ENCODE measurements at regions not wholly inside any gene's neighbourhood (a gene's known extent, or its start where the extent isn't known, plus 50 kb on each side); places are given as distances from the start of the nearest gene placed in this dataset.

DNA sequence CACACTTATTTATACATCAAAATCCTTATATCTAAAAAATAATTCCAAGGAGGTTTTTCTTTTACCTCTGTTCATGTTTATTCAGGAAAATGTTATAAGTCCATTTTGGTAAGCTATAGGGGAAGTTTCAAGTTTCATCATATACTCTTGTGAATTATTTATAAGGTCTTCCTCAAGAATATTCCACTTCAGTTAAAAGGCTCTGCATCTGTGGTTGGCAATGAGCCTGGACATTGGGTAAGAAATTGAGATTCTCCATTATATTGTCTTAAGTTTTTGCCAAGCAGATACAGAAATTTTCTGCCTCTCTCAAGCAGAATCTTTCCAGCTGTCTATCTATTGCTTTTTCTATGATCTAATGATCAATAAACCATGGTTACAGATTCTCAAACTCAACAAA, 641.9 kb downstream of the NLGN4X start:
- Mint-ChIP-seq H3K4me1 (no peaks in the 10 kb centered on the region), H3K36me3 (no peaks in the 10 kb centered on the region), H3K9me3 (peaks cover 0 to 10% (median 2%) of the 10 kb centered on the region in 9 donors), H3K27me3 (no peaks in the 10 kb centered on the region), H3K4me3 (no peak overlapping the region), H3K27ac (no peak overlapping the region)
- POLR2A ChIA-PET: no interaction called here
- ATAC-seq: no peak
- DNase-seq: no peak

DNA sequence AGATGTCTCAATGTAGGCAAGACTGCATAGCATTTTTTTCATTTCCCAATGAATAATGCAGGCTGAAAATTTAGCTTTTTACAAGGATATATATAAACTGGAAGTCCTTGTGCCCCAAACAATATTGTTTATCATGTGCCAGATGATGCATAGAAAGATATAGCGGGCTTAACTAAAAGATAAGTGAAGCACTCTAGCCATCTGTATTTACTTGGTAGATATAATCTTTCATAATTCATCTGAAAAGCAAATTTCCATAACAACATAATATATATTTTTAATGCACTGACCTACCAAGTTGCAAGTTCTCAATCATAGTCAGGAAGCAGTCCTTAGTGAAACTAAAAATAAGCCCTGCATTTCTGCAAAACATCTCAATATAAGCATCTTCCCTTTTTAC, 653.3 kb downstream of the NLGN4X start:
- ATAC-seq: no peak

DNA sequence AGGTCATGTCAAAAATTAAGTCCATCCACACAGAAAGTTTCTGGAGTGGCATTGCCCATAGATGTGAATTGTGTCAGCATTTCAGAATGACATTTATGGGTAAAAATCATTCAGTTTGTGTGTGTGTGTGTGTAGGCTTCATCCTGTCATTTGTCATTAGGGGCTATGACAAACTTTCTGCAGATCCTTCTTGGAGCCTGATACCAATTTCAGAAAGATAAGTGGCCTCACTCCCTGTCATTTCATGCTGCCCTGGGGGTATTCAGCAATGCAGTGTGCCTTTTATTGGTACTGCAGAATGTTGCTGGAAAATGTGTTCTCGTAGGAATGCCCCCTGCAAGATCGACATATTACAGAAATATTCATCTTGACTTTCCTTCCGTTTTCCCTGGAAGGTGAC, 659.7 kb downstream of the NLGN4X start:
- no peaks in the 10 kb centered on the region for H3K4me1 Mint-ChIP-seq
- no peaks in the 10 kb centered on the region for H3K27me3 Mint-ChIP-seq
- DNase-seq (no peak), ATAC-seq (no peak)
- peaks cover 0 to 3% (median 0%) of the 10 kb centered on the region in 9 donors for H3K9me3 Mint-ChIP-seq
- POLR2A ChIA-PET: no interaction called here
- no peak overlapping the region for H3K4me3 Mint-ChIP-seq
- no peak overlapping the region for H3K27ac Mint-ChIP-seq
- no peaks in the 10 kb centered on the region for H3K36me3 Mint-ChIP-seq

More for the DNA sequence above, 653.3 kb downstream of the NLGN4X start:
- DNase-seq: no peak
- H3K4me3 Mint-ChIP-seq: no peak overlapping the region
- H3K36me3 Mint-ChIP-seq: no peaks in the 10 kb centered on the region
- H3K4me1 Mint-ChIP-seq: no peaks in the 10 kb centered on the region
- no peak overlapping the region for H3K27ac Mint-ChIP-seq
- H3K9me3 Mint-ChIP-seq: peaks cover 0 to 2% (median 0%) of the 10 kb centered on the region in 9 donors
- no peaks in the 10 kb centered on the region for H3K27me3 Mint-ChIP-seq
- POLR2A ChIA-PET: no interaction called here

DNA sequence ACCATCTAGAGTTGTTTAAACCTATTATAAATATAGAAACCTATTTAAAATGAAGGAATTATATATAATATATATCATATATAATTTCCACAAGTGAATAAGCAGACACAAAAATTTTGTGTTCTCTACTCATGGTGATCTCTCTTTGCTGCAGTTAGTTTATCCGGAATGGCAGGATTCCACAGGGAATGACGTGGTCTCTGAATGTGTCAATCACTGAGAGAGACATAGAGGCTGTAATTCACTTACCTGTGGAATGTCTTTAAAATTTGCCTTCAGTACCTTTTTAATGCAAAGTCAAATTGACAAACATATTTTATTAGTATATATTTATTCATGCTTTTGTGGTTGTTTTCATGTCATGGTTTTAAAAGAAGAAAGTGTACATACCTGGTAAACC, 669.3 kb downstream of the NLGN4X start:
- H3K27me3 Mint-ChIP-seq: no peaks in the 10 kb centered on the region
- no peak for ATAC-seq

DNA sequence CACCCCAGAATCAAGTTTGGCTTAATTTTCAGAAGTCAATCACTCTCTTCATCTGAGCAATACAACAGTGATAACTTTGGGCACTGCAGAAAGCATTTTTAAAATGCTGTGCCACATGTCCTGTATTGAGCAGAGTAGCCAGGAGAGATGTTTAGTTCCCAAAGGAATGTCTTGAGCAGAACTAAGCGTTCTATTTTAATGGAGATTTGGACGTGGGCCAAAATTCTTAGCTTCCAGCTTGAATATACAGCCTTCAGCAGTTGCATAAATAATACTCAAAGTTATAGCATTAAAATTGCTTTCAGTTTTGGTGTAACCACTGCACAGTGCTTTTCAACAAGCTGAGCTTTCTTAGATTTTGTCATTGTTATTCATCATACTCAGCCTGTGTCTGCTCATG, 679.2 kb downstream of the NLGN4X start:
- H3K4me3 Mint-ChIP-seq: no peak overlapping the region
- no peak for ATAC-seq
- peaks cover 0 to 28% (median 8%) of the 10 kb centered on the region in 9 donors for H3K9me3 Mint-ChIP-seq
- H3K27me3 Mint-ChIP-seq: no peaks in the 10 kb centered on the region
- H3K36me3 Mint-ChIP-seq: peaks cover 0 to 13% (median 0%) of the 10 kb centered on the region in 3 donors
- no peak overlapping the region for H3K27ac Mint-ChIP-seq
- no peak for DNase-seq
- POLR2A ChIA-PET: no interaction called here
- no peaks in the 10 kb centered on the region for H3K4me1 Mint-ChIP-seq

More for the DNA sequence above, 669.3 kb downstream of the NLGN4X start:
- POLR2A ChIA-PET: no interaction called here
- Mint-ChIP-seq H3K27ac (no peak overlapping the region), H3K4me3 (no peak overlapping the region), H3K9me3 (peaks cover 0 to 30% (median 12%) of the 10 kb centered on the region in 9 donors), H3K4me1 (no peaks in the 10 kb centered on the region), H3K36me3 (peaks cover 0 to 12% (median 0%) of the 10 kb centered on the region in 3 donors)
- DNase-seq: no peak

DNA sequence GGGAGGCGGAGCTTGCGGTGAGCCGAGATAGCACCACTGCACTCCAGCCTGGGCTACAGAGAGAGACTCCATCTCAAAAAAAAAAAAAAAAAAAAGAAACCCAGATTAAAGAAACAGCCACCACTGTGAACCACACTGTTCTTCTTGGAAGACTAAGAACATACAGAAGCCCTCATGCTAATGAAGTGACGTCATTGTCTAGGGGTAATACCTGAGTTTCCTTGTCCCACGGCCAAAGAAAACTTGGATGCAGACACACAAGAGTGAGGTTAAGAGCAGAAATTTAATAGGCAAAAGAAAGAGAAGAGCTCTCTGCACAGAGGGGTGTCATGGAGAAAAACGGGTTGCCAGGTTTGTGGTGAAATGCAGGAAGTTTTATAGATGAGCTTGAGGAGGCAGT, 691.6 kb downstream of the NLGN4X start:
- POLR2A ChIA-PET: no interaction called here
- ATAC-seq: no peak
- Mint-ChIP-seq H3K27me3 (no peaks in the 10 kb centered on the region), H3K4me3 (no peak overlapping the region), H3K9me3 (peaks cover 0 to 18% (median 5%) of the 10 kb centered on the region in 9 donors), H3K4me1 (no peaks in the 10 kb centered on the region), H3K27ac (no peak overlapping the region), H3K36me3 (no peaks in the 10 kb centered on the region)
- DNase-seq: no peak

DNA sequence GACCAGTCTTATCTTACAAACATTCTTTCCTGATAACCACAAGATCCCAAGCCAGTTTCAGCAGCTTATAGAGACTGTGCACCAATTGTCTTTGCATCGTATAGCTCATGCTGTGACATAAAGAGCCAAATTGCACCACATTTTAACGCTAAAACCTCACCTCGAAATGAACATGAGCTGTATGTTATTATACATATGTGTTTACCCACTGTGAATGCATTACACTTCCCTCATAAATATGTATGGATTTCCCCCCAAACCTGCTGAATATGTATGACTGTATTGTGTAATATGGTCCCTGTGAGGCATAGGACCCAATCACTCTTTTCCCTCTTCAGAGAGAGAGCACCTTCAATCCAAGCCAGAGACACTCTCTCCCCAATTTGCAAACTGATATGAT, 692.4 kb downstream of the NLGN4X start:
- Mint-ChIP-seq H3K27ac (no peak overlapping the region), H3K4me1 (no peaks in the 10 kb centered on the region), H3K4me3 (no peak overlapping the region), H3K27me3 (no peaks in the 10 kb centered on the region), H3K36me3 (no peaks in the 10 kb centered on the region), H3K9me3 (peaks cover 0 to 18% (median 6%) of the 10 kb centered on the region in 9 donors)
- ATAC-seq (no peak), DNase-seq (no peak)
- POLR2A ChIA-PET: no interaction called here

DNA sequence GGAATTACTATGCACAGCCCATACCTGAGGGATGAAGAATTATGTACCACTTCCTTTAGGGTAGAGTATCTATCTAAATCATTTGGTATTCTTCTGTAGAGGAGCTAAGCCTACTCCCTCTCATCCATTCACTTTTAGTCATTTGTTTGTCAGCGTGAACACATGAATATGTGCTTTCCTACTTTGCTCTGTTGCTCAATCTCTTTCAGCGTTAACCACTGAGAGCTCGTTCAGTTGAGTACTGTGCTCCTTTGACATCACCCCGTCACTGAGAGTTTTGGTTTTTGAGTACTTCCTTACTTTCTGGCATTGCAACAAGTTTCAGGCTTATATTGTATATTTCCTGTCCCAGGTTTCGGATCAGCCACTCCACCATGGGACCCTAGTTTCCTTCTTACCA, 700.6 kb downstream of the NLGN4X start:
- no peak overlapping the region for H3K27ac Mint-ChIP-seq
- no peak for ATAC-seq
- DNase-seq: no peak
- POLR2A ChIA-PET: no interaction called here
- no peaks in the 10 kb centered on the region for H3K4me1 Mint-ChIP-seq
- H3K9me3 Mint-ChIP-seq: peaks cover 2 to 24% (median 6%) of the 10 kb centered on the region in 9 donors
- no peaks in the 10 kb centered on the region for H3K36me3 Mint-ChIP-seq
- H3K4me3 Mint-ChIP-seq: no peak overlapping the region
- H3K27me3 Mint-ChIP-seq: peaks cover 0 to 2% (median 0%) of the 10 kb centered on the region in 5 donors

DNA sequence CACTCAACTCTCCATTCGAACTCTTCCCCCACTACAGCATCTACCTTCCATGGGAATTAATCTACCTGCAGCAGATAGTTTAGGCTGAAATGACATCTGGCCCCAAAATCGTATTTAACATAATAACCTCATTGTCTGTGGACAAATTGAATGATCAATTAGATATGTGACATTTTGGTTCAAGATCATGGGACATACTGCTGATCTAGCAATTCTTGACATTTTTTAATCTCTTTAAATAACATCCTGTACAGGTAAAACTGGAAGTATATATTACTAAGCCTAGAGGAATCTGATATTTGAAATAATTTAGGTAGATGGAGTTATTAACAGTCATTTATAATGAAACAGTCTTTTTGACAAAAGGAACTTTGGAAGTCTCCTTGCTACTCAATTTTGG, 702.5 kb downstream of the NLGN4X start:
- no peak overlapping the region for H3K27ac Mint-ChIP-seq
- POLR2A ChIA-PET: no interaction called here
- DNase-seq (no peak), ATAC-seq (no peak)
- no peaks in the 10 kb centered on the region for H3K4me1 Mint-ChIP-seq
- H3K36me3 Mint-ChIP-seq: no peaks in the 10 kb centered on the region
- no peak overlapping the region for H3K4me3 Mint-ChIP-seq
- peaks cover 2 to 16% (median 9%) of the 10 kb centered on the region in 9 donors for H3K9me3 Mint-ChIP-seq
- peaks cover 0 to 2% (median 0%) of the 10 kb centered on the region in 5 donors for H3K27me3 Mint-ChIP-seq

DNA sequence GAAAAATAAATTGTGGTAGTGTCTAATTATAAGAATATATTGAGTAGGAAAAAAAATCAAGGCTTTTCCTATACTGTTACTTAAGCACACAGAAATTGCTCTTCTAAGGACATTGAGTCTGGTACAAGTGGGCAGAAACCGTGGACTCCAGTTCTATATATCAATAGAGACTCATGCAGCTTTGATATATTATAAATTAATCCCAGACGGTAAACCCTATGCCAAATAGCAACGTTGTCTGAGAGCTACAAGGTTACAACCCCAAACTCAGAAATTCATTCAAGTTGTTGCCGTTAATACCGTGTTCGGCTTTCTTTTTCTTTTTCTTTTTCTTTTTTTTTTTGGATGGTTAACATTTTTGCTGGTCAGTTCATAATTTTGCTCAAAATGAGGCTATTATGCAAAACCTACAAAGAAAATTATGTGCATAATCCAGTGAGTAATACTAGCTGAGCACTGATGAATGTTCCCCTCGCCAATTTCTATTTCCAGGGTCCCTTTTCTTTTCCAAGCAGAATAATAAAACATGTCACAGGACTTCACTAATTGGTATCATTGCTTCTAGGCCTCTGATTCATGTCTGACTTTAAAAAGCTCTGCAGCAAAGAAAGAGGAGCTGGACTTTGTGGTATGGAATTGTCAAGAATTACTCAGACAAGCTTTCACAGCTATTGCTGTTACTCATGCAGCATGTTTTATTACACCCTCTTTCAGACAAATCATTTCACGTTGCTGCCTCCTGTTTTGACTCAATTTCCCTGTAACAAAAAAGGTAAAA, 737.7 kb downstream of the NLGN4X start:
- Mint-ChIP-seq H3K27ac (no peak overlapping the region), H3K9me3 (peaks cover 0 to 23% (median 2%) of the 10 kb centered on the region in 9 donors), H3K4me1 (no peaks in the 10 kb centered on the region), H3K27me3 (no peaks in the 10 kb centered on the region), H3K36me3 (no peaks in the 10 kb centered on the region), H3K4me3 (no peak overlapping the region)
- POLR2A ChIA-PET: no interaction called here
- ATAC-seq (no peak), DNase-seq (no peak)

DNA sequence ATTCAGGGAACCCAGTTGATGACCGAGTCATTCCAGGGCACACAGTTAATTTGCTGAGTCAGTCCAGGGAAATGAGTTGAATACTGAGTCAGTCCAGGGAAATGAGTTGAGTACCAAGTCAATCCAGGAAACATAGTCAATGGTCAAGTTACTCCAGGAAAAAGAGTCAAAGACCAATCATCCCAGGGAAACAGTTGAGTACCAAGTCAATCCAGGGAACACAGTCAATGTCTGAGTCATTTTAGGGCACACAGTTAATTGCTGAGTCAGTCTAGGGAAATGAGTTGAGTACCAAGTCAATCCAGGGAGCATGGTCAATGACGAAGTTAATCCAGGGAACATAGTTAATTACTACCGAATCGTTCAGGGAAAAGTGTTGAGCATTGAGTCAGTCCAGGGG, 754.4 kb downstream of the NLGN4X start:
- peaks cover 0 to 33% (median 8%) of the 10 kb centered on the region in 9 donors for H3K9me3 Mint-ChIP-seq
- POLR2A ChIA-PET: no interaction called here
- H3K4me3 Mint-ChIP-seq: no peak overlapping the region
- peaks cover 0 to 8% (median 0%) of the 10 kb centered on the region in 3 donors for H3K36me3 Mint-ChIP-seq
- no peak overlapping the region for H3K27ac Mint-ChIP-seq
- no peak for ATAC-seq
- H3K4me1 Mint-ChIP-seq: no peaks in the 10 kb centered on the region
- no peak for DNase-seq
- H3K27me3 Mint-ChIP-seq: no peaks in the 10 kb centered on the region

DNA sequence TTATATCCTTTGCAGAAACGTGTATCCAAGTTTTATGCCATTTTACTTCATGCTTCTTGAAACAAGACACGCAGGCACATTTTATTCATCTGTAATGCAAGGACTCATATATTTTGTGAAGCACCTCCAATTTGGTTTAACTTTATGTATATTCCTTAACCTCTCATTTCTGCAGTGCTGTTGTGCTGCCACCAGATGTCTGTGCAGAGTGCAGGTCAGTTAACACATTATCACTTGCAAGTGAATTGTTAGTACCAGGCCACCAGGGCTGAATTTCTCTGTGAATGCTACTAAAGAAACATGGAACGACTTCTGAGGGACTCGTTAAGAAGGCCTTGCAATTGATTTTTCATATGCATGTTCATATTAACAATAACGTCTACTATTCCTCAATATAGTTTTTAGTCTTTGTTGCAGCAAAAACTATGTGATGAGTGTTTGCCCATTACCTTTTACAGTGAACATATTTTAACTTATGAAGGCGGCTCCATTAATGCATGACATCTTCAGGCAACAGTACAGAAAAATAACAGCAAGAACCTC, 770.3 kb downstream of the NLGN4X start:
- no peak for ATAC-seq
- DNase-seq: no peak
- POLR2A ChIA-PET: no interaction called here
- Mint-ChIP-seq H3K4me1 (no peaks in the 10 kb centered on the region), H3K9me3 (peaks cover 0 to 29% (median 4%) of the 10 kb centered on the region in 9 donors), H3K27ac (no peak overlapping the region), H3K27me3 (no peaks in the 10 kb centered on the region), H3K36me3 (no peaks in the 10 kb centered on the region), H3K4me3 (no peak overlapping the region)

DNA sequence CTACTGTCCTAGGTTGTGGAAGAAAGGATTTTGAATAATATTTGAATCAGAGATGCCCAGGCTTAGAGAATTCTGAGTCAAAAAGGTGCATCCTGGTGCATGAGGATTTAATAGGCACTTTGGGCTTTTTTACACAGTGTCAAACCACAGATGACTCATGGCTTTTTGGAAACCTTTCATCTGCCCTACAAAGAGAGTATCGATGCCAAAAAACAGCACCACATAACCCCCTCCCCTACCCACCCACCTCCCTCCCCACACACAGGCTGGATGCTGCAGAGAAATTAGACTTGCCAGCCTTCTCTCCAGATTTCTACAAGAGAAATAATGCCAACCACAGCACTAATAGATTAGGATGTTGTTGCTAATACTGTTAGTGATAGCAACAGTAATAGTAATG, 779.3 kb downstream of the NLGN4X start:
- H3K27me3 Mint-ChIP-seq: no peaks in the 10 kb centered on the region
- H3K27ac Mint-ChIP-seq: no peak overlapping the region
- peaks cover 0 to 4% (median 0%) of the 10 kb centered on the region in 9 donors for H3K9me3 Mint-ChIP-seq
- H3K4me3 Mint-ChIP-seq: no peak overlapping the region
- no peaks in the 10 kb centered on the region for H3K36me3 Mint-ChIP-seq
- ATAC-seq (no peak), DNase-seq (no peak)
- POLR2A ChIA-PET: no interaction called here
- no peaks in the 10 kb centered on the region for H3K4me1 Mint-ChIP-seq

DNA sequence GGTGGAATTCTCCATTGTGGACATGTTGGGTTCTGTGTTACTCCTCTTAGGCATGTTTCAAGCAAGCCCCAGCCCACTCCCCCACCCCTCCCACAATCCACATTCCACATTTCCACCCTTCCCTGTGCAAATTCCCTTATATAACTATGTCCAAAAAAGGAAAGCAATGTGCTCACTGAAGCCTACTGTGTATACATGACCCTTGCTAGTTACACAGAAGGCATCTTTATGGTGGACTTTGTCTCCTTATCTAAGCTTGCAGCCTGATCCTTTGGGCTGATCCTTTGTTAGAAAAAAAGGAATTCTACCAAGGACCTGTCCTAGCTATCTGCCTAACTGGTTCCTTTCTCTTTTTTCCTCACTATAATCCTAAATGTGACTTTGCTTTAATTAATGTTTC, 796.8 kb downstream of the NLGN4X start:
- Mint-ChIP-seq H3K27me3 (no peaks in the 10 kb centered on the region), H3K4me1 (no peaks in the 10 kb centered on the region), H3K27ac (no peak overlapping the region), H3K4me3 (no peak overlapping the region), H3K9me3 (peaks cover 0 to 18% (median 0%) of the 10 kb centered on the region in 9 donors), H3K36me3 (peaks cover 0 to 5% (median 0%) of the 10 kb centered on the region in 3 donors)
- DNase-seq (no peak), ATAC-seq (no peak)
- POLR2A ChIA-PET: no interaction called here
